OCI-LY1 (cell line): ENCODE measurements at regions not wholly inside any gene's neighbourhood (a gene's known extent, or its start where the extent isn't known, plus 50 kb on each side); places are given as distances from the start of the nearest gene placed in this dataset.

Source experiments
- H2AFZ ChIP-seq: fragments of 200-600 bp; sonication (generic), shearing (Covaris generic); 2 replicates; pipeline ENCODE4 v1.6.0; 2014; ENCODE audit warnings: antibody characterized with exemption, mild to moderate bottlenecking, low read length
- H3F3A ChIP-seq: fragments of 200-600 bp; sonication (generic), shearing (Covaris generic); 2 replicates; pipeline ENCODE4 v1.6.0; 2014; ENCODE audit warnings: mild to moderate bottlenecking, antibody characterized with exemption, low read length, moderate library complexity; ENCODE audit not compliant: insufficient read depth
- H3K27ac ChIP-seq: fragments of 200-600 bp; sonication (generic); 2 replicates; pipeline ENCODE4 v1.5.1; 2014; ENCODE audit warnings: low read length, mixed run types, mild to moderate bottlenecking, low read depth; ENCODE audit not compliant: poor library complexity, severe bottlenecking
- H3K27me3 ChIP-seq: fragments of 200-600 bp; sonication (generic); 2 replicates; pipeline ENCODE4 v1.6.0; 2014; ENCODE audit warnings: antibody characterized with exemption, mild to moderate bottlenecking, low read length, moderate library complexity; ENCODE audit not compliant: insufficient read depth
- H3K36me3 ChIP-seq: fragments of 200-600 bp; sonication (generic); 2 replicates; pipeline ENCODE4 v1.6.1; 2014; ENCODE audit warnings: mild to moderate bottlenecking, antibody characterized with exemption, low read length, moderate library complexity, mixed read lengths; ENCODE audit not compliant: insufficient read depth
- H3K4me1 ChIP-seq: fragments of 200-600 bp; sonication (generic); 2 replicates; pipeline ENCODE4 v1.5.1; 2014; ENCODE audit warnings: mild to moderate bottlenecking, low read length, moderate library complexity; ENCODE audit not compliant: insufficient read depth, severe bottlenecking
- H3K4me2 ChIP-seq: fragments of 200-600 bp; sonication (generic), shearing (Covaris generic); 2 replicates; pipeline ENCODE4 v1.6.1; 2014; ENCODE audit warnings: low read length
- H3K4me3 ChIP-seq: fragments of 200-600 bp; sonication (generic); 2 replicates; pipeline ENCODE4 v1.5.1; 2014; ENCODE audit warnings: low read length, low read depth, mild to moderate bottlenecking, mixed read lengths; ENCODE audit not compliant: poor library complexity, severe bottlenecking
- H3K79me2 ChIP-seq: fragments of 200-600 bp; shearing (Covaris generic); 2 replicates; pipeline ENCODE4 v1.6.1; 2016; ENCODE audit warnings: mixed run types, low read length, mixed read lengths; ENCODE audit not compliant: insufficient read depth
- H3K9ac ChIP-seq: fragments of 200-600 bp; sonication (generic), shearing (Covaris generic); 2 replicates; pipeline ENCODE4 v1.6.1; 2014; ENCODE audit warnings: mild to moderate bottlenecking, low read length, mixed read lengths
- H3K9me2 ChIP-seq: fragments of 200-600 bp; sonication (generic), shearing (Covaris generic); 2 replicates; pipeline ENCODE4 v1.6.1; 2014; ENCODE audit warnings: low read depth, mild to moderate bottlenecking, low read length, mixed read lengths
- H3K9me3 ChIP-seq: fragments of 200-600 bp; shearing (Covaris generic); 2 replicates; pipeline ENCODE4 v1.6.1; 2014; ENCODE audit warnings: low read length, mixed read lengths
- H4K20me1 ChIP-seq: fragments of 200-600 bp; sonication (generic), shearing (Covaris generic); 2 replicates; pipeline ENCODE4 v1.6.0; 2016; ENCODE audit warnings: mild to moderate bottlenecking, low read length; ENCODE audit not compliant: insufficient read depth
- CTCF ChIP-seq: fragments of 200-600 bp; sonication (generic), shearing (Covaris generic); IDR thresholded peaks from 2 replicates; pipeline ENCODE4 v1.5.1; 2017; ENCODE audit warnings: mild to moderate bottlenecking, antibody characterized with exemption, low read length, moderate library complexity, mixed read lengths
- EZH2 ChIP-seq: fragments of 200-600 bp; sonication (generic), shearing (Covaris generic); IDR thresholded peaks from 2 replicates; pipeline ENCODE4 v1.8.0; 2017; ENCODE audit warnings: borderline replicate concordance, mixed run types, mild to moderate bottlenecking, antibody characterized with exemption, low read length, moderate library complexity, mixed read lengths

DNA sequence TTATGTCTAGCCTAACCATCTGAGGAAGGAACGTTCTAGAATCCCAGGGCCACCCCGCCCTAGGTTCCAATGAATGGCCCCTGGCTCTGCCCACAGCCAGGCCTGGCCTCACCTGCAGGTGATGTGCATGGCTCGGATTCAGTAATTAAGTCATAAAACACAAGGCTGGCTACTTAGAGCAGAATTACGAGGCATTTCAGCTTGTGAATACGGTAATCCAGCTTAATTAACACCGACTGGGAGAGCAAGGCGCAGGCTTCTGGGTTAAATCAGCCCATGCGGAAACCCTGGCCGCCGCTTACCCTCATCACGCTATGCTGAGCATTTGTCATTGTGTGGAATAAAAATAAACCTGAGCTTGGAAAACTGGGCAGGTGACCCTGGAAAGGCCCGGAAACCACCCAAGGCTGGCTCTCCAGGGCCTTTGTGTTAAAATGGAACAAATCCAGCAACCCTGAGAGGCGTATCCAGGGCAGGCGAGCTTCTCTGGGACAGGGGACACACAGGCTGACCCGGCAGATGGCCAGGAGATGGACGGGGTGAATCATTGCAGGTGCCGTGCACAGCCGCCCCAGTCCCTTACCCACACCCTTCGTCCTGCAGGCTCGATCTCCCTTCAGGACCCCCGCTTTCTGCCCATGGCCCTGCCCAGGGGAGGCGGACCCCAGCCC lies 220.2 kb downstream of the CTTN start:
- no peaks in the 10 kb centered on the region for H3K4me1 ChIP-seq
- no peaks in the 10 kb centered on the region for H4K20me1 ChIP-seq
- no peak overlapping the region for H3K27ac ChIP-seq
- H3K9me2 ChIP-seq = no peaks in the 10 kb centered on the region
- H3K79me2 ChIP-seq = no peaks in the 10 kb centered on the region
- H3K4me2 ChIP-seq = no peak overlapping the region
- H3K36me3 ChIP-seq = no peaks in the 10 kb centered on the region
- no peak for TF ChIP-seq CTCF
- TF ChIP-seq EZH2 = no peak
- no peak overlapping the region for H2AFZ ChIP-seq
- no peaks in the 10 kb centered on the region for H3K27me3 ChIP-seq
- H3K9ac ChIP-seq = no peak overlapping the region
- no peak overlapping the region for H3K4me3 ChIP-seq
- H3F3A ChIP-seq = no peaks in the 10 kb centered on the region
- no peaks in the 10 kb centered on the region for H3K9me3 ChIP-seq

GRCh38 chr11:70619591-70619990 lies 221.3 kb downstream of the CTTN start:
- H3K9ac ChIP-seq = no peak overlapping the region
- no peaks in the 10 kb centered on the region for H4K20me1 ChIP-seq
- no peaks in the 10 kb centered on the region for H3K79me2 ChIP-seq
- no peak overlapping the region for H3K4me3 ChIP-seq
- H2AFZ ChIP-seq = no peak overlapping the region
- H3K9me3 ChIP-seq = no peaks in the 10 kb centered on the region
- no peaks in the 10 kb centered on the region for H3K9me2 ChIP-seq
- H3K4me1 ChIP-seq = no peaks in the 10 kb centered on the region
- H3F3A ChIP-seq = no peaks in the 10 kb centered on the region
- H3K27ac ChIP-seq = no peak overlapping the region
- no peaks in the 10 kb centered on the region for H3K27me3 ChIP-seq
- no peak overlapping the region for H3K4me2 ChIP-seq
- TF ChIP-seq EZH2 (no peak), CTCF (no peak)
- no peaks in the 10 kb centered on the region for H3K36me3 ChIP-seq

DNA sequence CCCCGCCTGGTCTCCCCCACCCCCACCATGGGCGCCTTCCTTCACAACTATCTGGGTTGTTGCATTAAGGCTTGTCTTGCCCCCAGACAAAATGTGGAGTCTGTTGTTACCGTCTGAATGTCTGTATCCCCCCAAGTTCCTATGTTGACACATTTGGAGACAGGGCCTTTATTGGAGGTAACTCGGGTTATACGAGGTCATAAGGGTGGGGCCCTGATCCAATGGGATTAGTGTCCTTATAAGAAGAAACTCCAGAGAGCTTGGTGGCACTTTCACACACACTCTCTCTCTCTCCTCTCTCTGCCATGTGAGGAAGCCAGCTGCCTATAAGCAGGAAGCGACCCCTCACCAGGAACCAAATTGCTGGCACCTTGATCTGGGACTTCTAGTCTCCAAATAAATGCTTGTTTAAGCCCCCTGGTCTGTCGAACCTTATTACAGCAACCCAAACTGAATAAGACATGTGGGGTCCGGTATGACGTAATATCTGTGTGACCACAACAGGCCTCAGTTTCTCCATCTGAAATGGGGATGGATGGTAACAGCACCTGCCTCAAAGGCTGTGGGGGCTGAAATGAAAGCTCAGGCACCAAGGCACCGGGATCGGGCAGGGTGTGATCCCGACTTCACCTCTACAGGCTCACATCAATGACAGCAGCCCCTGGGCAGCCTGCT lies 222.3 kb downstream of the CTTN start:
- Histone ChIP-seq H3K9me3 (no peaks in the 10 kb centered on the region), H3K4me1 (no peaks in the 10 kb centered on the region), H3K79me2 (no peaks in the 10 kb centered on the region), H4K20me1 (no peaks in the 10 kb centered on the region), H2AFZ (no peak overlapping the region), H3K27ac (no peak overlapping the region), H3K9ac (no peak overlapping the region), H3K4me2 (no peak overlapping the region), H3K4me3 (no peak overlapping the region), H3K9me2 (no peaks in the 10 kb centered on the region), H3K27me3 (no peaks in the 10 kb centered on the region), H3K36me3 (no peaks in the 10 kb centered on the region), H3F3A (no peaks in the 10 kb centered on the region)
- TF ChIP-seq CTCF = no peak
- TF ChIP-seq EZH2 = no peak
